Activated CD4-positive, alpha-beta memory T cell treated with anti-CD3 and anti-CD28 coated beads, Interleukin-2, amount 10 ng/mL, durations not matched to agents 7 days and 5 days (primary cell): ENCODE measurements at regions not wholly inside any gene's neighbourhood (a gene's known extent, or its start where the extent isn't known, plus 50 kb on each side); places are given as distances from the start of the nearest gene placed in this dataset.

ENCODE experiments used
- CTCF ChIA-PET: fragments of 350-600 bp; sonication (Branson Sonifier 250); formaldehyde crosslinking; loops from one replicate; lab custom pipeline; 2021; ENCODE audit warnings: antibody characterized with exemption, inconsistent platforms; lab: Charles Lee
- POLR2A ChIA-PET: fragments of 350-600 bp; sonication (Branson Sonifier 250); formaldehyde crosslinking; loops from one replicate; lab custom pipeline; 2021; ENCODE audit warnings: antibody characterized with exemption; lab: Charles Lee
- DNase-seq: peaks from one replicate; pipeline ENCODE4 v3.0.0-alpha.2; 2020
- H3K27ac Mint-ChIP-seq: one replicate; pipeline ENCODE4 v1.8.0; 2021; ENCODE audit warnings: mild to moderate bottlenecking, mixed read lengths
- H3K27me3 Mint-ChIP-seq: one replicate; pipeline ENCODE4 v1.8.0; 2021; ENCODE audit warnings: mixed read lengths
- H3K36me3 Mint-ChIP-seq: one replicate; pipeline ENCODE4 v1.8.0; 2021; ENCODE audit warnings: low read depth, mixed read lengths
- H3K4me1 Mint-ChIP-seq: one replicate; pipeline ENCODE4 v1.8.0; 2021; ENCODE audit warnings: mixed read lengths
- H3K4me3 Mint-ChIP-seq: one replicate; pipeline ENCODE4 v1.8.0; 2021; ENCODE audit warnings: mild to moderate bottlenecking, mixed read lengths
- H3K9me3 Mint-ChIP-seq: one replicate; pipeline ENCODE4 v1.8.0; 2021; ENCODE audit warnings: mixed read lengths

DNA sequence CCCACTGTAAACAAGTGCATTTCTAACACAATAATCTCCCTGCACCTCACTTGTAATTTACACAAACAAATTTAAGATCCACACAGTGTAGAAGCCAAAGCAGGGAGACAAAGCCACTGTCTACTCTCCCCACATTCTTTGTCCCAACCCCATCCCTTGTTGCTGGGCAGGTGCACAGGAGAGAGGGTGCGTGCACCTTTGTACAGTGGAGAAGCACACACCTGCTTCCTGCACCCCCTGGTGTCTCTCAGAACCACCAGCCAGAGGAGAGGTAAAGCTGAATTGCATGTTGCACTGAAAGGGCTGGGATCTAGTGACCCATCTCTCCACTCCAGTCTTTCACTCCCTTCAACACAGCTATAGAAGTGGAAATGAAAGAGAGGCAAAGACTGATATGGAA is 51.4 kb upstream of the IFNG-AS1 start:
- ChIA-PET POLR2A (no interaction called here), CTCF (interaction anchor here (1.4 kb wide), 1 partner anchor 578 kb away, joined by 3 read pairs; no protein-coding TSS in a partner anchor)
- H3K36me3 Mint-ChIP-seq, result no peaks in the 10 kb centered on the region

More for the DNA sequence above, 51.4 kb upstream of the IFNG-AS1 start:
- peaks cover 2% of the 10 kb centered on the region for H3K27me3 Mint-ChIP-seq
- no peak for DNase-seq
- no peak overlapping the region for H3K4me3 Mint-ChIP-seq
- H3K9me3 Mint-ChIP-seq, result no peaks in the 10 kb centered on the region
- H3K27ac Mint-ChIP-seq, result no peak overlapping the region
- H3K4me1 Mint-ChIP-seq, result no peaks in the 10 kb centered on the region
